PC-9 (cell line): ENCODE measurements at regions not wholly inside any gene's neighbourhood (a gene's known extent, or its start where the extent isn't known, plus 50 kb on each side); places are given as distances from the start of the nearest gene placed in this dataset.

Experiments
- BruUV-seq: library from RNA; stranded (reverse); fragments of 400-500 nt; replicated peaks from 2 replicates; lab custom pipeline; 2021; lab: Mats Ljungman, UMichigan
- CTCF ChIA-PET: fragments of 300-600 bp; sonication (Branson Sonifier 250); formaldehyde crosslinking; loops from one replicate; lab custom pipeline; 2022; ENCODE audit warnings: antibody characterized with exemption; lab: Charles Lee
- POLR2A ChIA-PET: fragments of 300-600 bp; sonication (Branson Sonifier 250); formaldehyde crosslinking; loops from one replicate; lab custom pipeline; 2022; ENCODE audit warnings: antibody characterized with exemption; ENCODE audit not compliant: unreplicated experiment; lab: Charles Lee
- DNase-seq, 2 experiments: peaks; one replicate each; pipeline versions ENCODE4 v3.0.0 to v3.0.0-alpha.2; 2015 to 2022; ENCODE audit warnings: mixed read lengths in 1 of 2
- H2AFZ ChIP-seq: fragments of 200-600 bp; sonication (generic); 2 replicates; pipeline ENCODE4 v1.8.1; 2017; ENCODE audit warnings: antibody characterized with exemption
- H3F3A ChIP-seq: fragments of 200-600 bp; sonication (generic); 2 replicates; pipeline ENCODE4 v1.8.1; 2017; ENCODE audit warnings: antibody characterized with exemption, mild to moderate bottlenecking, low read depth; ENCODE audit not compliant: insufficient read depth
- H3K27ac ChIP-seq: fragments of 200-600 bp; sonication (generic); 2 replicates; pipeline ENCODE4 v1.6.1; 2016; ENCODE audit warnings: mixed run types
- H3K27me3 ChIP-seq: fragments of 200-600 bp; sonication (generic); 2 replicates; pipeline ENCODE4 v1.6.1; 2016; ENCODE audit warnings: low read depth, mixed run types; ENCODE audit not compliant: insufficient read depth
- H3K36me3 ChIP-seq: fragments of 200-600 bp; sonication (generic); 2 replicates; pipeline ENCODE4 v1.6.1; 2016; ENCODE audit warnings: low read depth, mixed run types
- H3K4me1 ChIP-seq: fragments of 200-600 bp; sonication (generic); replicated peaks from 2 replicates; pipeline ENCODE4 v1.6.1; 2016; ENCODE audit warnings: mixed run types; ENCODE audit not compliant: insufficient read depth
- H3K4me2 ChIP-seq: fragments of 200-600 bp; sonication (generic); 2 replicates; pipeline ENCODE4 v1.6.1; 2017; ENCODE audit warnings: mixed run types
- H3K4me3 ChIP-seq: fragments of 200-600 bp; sonication (generic); 2 replicates; pipeline ENCODE4 v1.6.1; 2016; ENCODE audit warnings: mixed run types
- H3K79me2 ChIP-seq: fragments of 200-600 bp; sonication (generic); 2 replicates; pipeline ENCODE4 v1.6.1; 2017; ENCODE audit warnings: low read depth, mixed run types
- H3K9me2 ChIP-seq: fragments of 200-600 bp; sonication (generic); 2 replicates; pipeline ENCODE4 v1.8.1; 2017; ENCODE audit warnings: mild to moderate bottlenecking; ENCODE audit not compliant: insufficient read depth
- H3K9me3 ChIP-seq: fragments of 200-600 bp; sonication (generic); 2 replicates; pipeline ENCODE4 v1.8.1; 2016; ENCODE audit warnings: low read depth; ENCODE audit not compliant: insufficient read depth
- H4K20me1 ChIP-seq: fragments of 200-600 bp; sonication (generic); 2 replicates; pipeline ENCODE4 v1.8.1; 2017; ENCODE audit not compliant: insufficient read depth
- EZH2 ChIP-seq: fragments of 200-600 bp; sonication (generic); IDR thresholded peaks from 2 replicates; pipeline ENCODE4 v1.8.0; 2017; ENCODE audit warnings: antibody characterized with exemption, low read depth
- intact Hi-C: fragments of 100-400 bp; cut with micrococcal nuclease; formaldehyde crosslinking; loops from one replicate; pipeline ENCODE4 v1.10.0; 2022; ENCODE audit not compliant: unreplicated experiment
- TF ChIP-seq, protein P1 (sequence below): fragments of 200-600 bp; sonication (generic); conservative IDR thresholded peaks from 2 replicates; pipeline ENCODE4 v1.6.1; 2017; ENCODE audit warnings: mixed run types, antibody characterized with exemption, mild to moderate bottlenecking, moderate library complexity

DNA sequence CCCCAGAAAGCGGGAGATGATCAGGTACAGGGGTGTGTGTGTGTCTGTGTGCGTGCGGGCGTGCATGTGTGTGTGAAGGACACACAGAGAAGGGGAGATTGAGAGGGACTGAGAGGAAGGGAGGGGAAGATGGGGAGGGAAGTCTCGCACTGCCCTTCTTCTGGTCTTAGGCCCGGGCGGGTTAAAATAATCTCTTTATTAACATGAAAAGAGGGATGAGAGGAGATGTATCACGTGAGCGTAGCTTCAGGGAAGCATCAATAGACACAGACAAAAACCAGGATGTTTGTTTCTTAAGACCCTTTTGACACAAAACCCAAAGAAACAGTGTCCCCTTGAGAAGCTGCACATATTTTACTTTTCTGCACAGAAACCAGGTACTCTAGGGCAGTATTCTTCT, 347.3 kb downstream of the BRD1 start:
- Histone ChIP-seq H4K20me1 (no peaks in the 10 kb centered on the region), H3K9me3 (no peaks in the 10 kb centered on the region), H3K36me3 (no peaks in the 10 kb centered on the region), H3K4me3 (no peak overlapping the region), H3K27me3 (peaks cover 45% of the 10 kb centered on the region), H3K4me2 (no peak overlapping the region), H2AFZ (no peak overlapping the region), H3K4me1 (peaks cover 19% of the 10 kb centered on the region; the same call in 1 of the 2 replicates), H3K9me2 (no peaks in the 10 kb centered on the region), H3K79me2 (no peaks in the 10 kb centered on the region), H3K27ac (no peak overlapping the region), H3F3A (no peaks in the 10 kb centered on the region)
- TF ChIP-seq, protein P1, sequence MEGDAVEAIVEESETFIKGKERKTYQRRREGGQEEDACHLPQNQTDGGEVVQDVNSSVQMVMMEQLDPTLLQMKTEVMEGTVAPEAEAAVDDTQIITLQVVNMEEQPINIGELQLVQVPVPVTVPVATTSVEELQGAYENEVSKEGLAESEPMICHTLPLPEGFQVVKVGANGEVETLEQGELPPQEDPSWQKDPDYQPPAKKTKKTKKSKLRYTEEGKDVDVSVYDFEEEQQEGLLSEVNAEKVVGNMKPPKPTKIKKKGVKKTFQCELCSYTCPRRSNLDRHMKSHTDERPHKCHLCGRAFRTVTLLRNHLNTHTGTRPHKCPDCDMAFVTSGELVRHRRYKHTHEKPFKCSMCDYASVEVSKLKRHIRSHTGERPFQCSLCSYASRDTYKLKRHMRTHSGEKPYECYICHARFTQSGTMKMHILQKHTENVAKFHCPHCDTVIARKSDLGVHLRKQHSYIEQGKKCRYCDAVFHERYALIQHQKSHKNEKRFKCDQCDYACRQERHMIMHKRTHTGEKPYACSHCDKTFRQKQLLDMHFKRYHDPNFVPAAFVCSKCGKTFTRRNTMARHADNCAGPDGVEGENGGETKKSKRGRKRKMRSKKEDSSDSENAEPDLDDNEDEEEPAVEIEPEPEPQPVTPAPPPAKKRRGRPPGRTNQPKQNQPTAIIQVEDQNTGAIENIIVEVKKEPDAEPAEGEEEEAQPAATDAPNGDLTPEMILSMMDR = no peak
- TF ChIP-seq EZH2 = no peak
- intact Hi-C loops = no loop called here
- POLR2A ChIA-PET = no interaction called here
- CTCF ChIA-PET = no interaction called here
- no TSS peak for BruUV-seq
- DNase-seq = no peak

DNA sequence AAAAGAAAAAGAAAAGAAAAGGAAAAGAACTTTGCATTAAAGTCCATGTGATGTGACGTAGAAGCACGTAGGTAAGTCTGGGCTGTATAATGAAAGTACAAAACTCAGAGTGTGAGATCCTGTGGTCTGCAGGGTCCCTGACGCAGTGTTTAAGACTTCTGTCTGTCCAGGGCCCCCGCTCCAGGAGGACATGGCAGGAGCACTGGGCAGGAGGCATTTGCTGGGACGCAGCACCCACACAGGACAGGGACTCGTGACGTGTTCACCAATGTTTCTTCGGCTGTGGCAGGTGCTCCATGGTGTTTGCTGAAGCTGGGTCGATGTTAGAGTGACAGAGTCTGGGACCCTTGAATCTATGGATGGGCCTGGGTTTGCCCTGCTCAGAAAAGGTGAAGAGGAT, 348.1 kb downstream of the BRD1 start:
- intact Hi-C loops = no loop called here
- POLR2A ChIA-PET = no interaction called here
- no TSS peak for BruUV-seq

DNA sequence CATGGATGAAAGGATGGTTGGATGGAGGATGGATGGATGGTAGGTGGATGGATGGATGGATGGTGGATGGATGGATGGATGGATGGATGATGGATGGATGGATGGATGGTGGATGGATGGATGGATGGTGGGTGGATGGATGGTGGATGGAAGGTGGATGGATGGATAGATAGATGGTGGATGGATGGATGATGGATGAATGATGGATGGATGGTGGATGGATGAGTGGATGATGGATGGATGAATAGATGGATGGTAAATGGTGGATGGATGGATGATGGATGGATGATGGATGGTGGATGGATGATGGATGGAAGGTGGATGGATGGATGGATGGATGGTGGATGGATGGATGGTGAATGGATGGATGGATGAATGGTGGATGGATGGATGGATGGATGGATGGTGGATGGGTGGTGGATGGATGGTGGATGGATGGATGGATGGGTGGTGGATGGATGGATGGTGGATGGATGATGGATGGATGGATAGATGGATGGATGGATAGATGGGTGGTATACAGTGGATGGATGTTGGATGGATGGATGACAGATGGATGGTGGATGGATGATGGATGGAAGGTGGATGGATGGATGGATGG, 350.8 kb downstream of the BRD1 start:
- peaks cover 63% of the 10 kb centered on the region for H3K27me3 ChIP-seq
- TF ChIP-seq, protein P1 = no peak
- TF ChIP-seq EZH2 = no peak
- no peaks in the 10 kb centered on the region for H4K20me1 ChIP-seq
- no peaks in the 10 kb centered on the region for H3K9me2 ChIP-seq
- H2AFZ ChIP-seq = no peak overlapping the region
- no peaks in the 10 kb centered on the region for H3F3A ChIP-seq
- no TSS peak for BruUV-seq
- H3K4me2 ChIP-seq = no peak overlapping the region
- no peak overlapping the region for H3K4me3 ChIP-seq
- ChIA-PET POLR2A (no interaction called here), CTCF (no interaction called here)
- no peaks in the 10 kb centered on the region for H3K9me3 ChIP-seq
- peaks cover 5% of the 10 kb centered on the region; the same call in 1 of the 2 replicates for H3K4me1 ChIP-seq
- H3K36me3 ChIP-seq = no peaks in the 10 kb centered on the region
- H3K27ac ChIP-seq = no peak overlapping the region
- intact Hi-C loops = no loop called here
- DNase-seq = no peak
- H3K79me2 ChIP-seq = no peaks in the 10 kb centered on the region

More for the DNA sequence above, 348.1 kb downstream of the BRD1 start:
- no peaks in the 10 kb centered on the region for H4K20me1 ChIP-seq
- no peak for DNase-seq
- H3K4me1 ChIP-seq = peaks cover 20% of the 10 kb centered on the region; the same call in 1 of the 2 replicates
- H3K36me3 ChIP-seq = no peaks in the 10 kb centered on the region
- H3K27me3 ChIP-seq = peaks cover 53% of the 10 kb centered on the region
- no peak overlapping the region for H3K4me2 ChIP-seq
- no peak for TF ChIP-seq EZH2
- TF ChIP-seq, protein P1 = no peak
- H3K27ac ChIP-seq = no peak overlapping the region
- no peaks in the 10 kb centered on the region for H3K9me3 ChIP-seq
- H3K79me2 ChIP-seq = no peaks in the 10 kb centered on the region
- no peak overlapping the region for H2AFZ ChIP-seq
- no peaks in the 10 kb centered on the region for H3F3A ChIP-seq
- CTCF ChIA-PET = no interaction called here
- H3K9me2 ChIP-seq = no peaks in the 10 kb centered on the region
- H3K4me3 ChIP-seq = no peak overlapping the region
